Hepatic stellate cell (primary cell): ENCODE measurements at regions not wholly inside any gene's neighbourhood (a gene's known extent, or its start where the extent isn't known, plus 50 kb on each side); places are given as distances from the start of the nearest gene placed in this dataset.
"Not testable (repeated sequence)": the region's sequence is repeated elsewhere in the genome, so short reads cannot be mapped to it uniquely, and the experiment has no call there.

Source experiments
- DNase-seq: peaks from one replicate; pipeline ENCODE4 v3.0.0; 2011; ENCODE audit warnings: low spot score

- no peak for DNase-seq
These were observed 83.2 kb upstream of the MAP3K1 start for GRCh38 chr5:56732121-56732520.

- not testable (repeated sequence) for DNase-seq
These were observed 83.9 kb upstream of the MAP3K1 start for GRCh38 chr5:56731473-56731872.

- no peak for DNase-seq
These were observed 85.9 kb upstream of the MAP3K1 start for GRCh38 chr5:56729488-56729887.

GRCh38 chr5:56725711-56726411 lies 89.5 kb upstream of the MAP3K1 start:
- no peak for DNase-seq

GRCh38 chr5:56724857-56725256 lies 90.5 kb upstream of the MAP3K1 start:
- not testable (repeated sequence) for DNase-seq

- no peak for DNase-seq
These were observed 93.0 kb upstream of the MAP3K1 start for GRCh38 chr5:56722317-56722716.

GRCh38 chr5:56717253-56717987 lies 97.9 kb upstream of the MAP3K1 start:
- DNase-seq: no peak

- no peak for DNase-seq
These were observed 99.4 kb upstream of the MAP3K1 start for GRCh38 chr5:56715986-56716385.

- DNase-seq: no peak
These were observed 102.3 kb upstream of the MAP3K1 start for GRCh38 chr5:56712895-56713591.

GRCh38 chr5:56710826-56711590 lies 104.3 kb upstream of the MAP3K1 start:
- DNase-seq: no peak

GRCh38 chr5:56706504-56706903 lies 108.8 kb upstream of the MAP3K1 start:
- no peak for DNase-seq

GRCh38 chr5:56705217-56705616 lies 110.1 kb upstream of the MAP3K1 start:
- no peak for DNase-seq

GRCh38 chr5:56703952-56704351 lies 111.4 kb upstream of the MAP3K1 start:
- DNase-seq: no peak

- DNase-seq: no peak
These were observed 114.6 kb upstream of the MAP3K1 start for GRCh38 chr5:56700711-56701110.

GRCh38 chr5:56699538-56699937 lies 115.8 kb upstream of the MAP3K1 start:
- DNase-seq: no peak

GRCh38 chr5:56698463-56699381 lies 116.6 kb upstream of the MAP3K1 start:
- DNase-seq: no peak

GRCh38 chr5:56696900-56697299 lies 118.4 kb upstream of the MAP3K1 start:
- DNase-seq: no peak

- DNase-seq: no peak
These were observed 122.1 kb upstream of the MAP3K1 start for GRCh38 chr5:56693220-56693579.

GRCh38 chr5:56692359-56693219 lies 122.8 kb upstream of the MAP3K1 start:
- no peak for DNase-seq

- DNase-seq: no peak
These were observed 126.9 kb upstream of the MAP3K1 start for GRCh38 chr5:56688402-56688801.
